T-helper 2 cell treated with Interferon-gamma antibody and Interleukin-4, amounts not matched to agents 5 μg/mL and 100 μg/mL, for 36 hours (primary cell): ENCODE measurements at regions not wholly inside any gene's neighbourhood (a gene's known extent, or its start where the extent isn't known, plus 50 kb on each side); places are given as distances from the start of the nearest gene placed in this dataset.
"Not testable (repeated sequence)": the region's sequence is repeated elsewhere in the genome, so short reads cannot be mapped to it uniquely, and the experiment has no call there.

ENCODE experiments used
- DNase-seq: peaks from one replicate; pipeline ENCODE4 v3.0.0; 2021; ENCODE audit warnings: low spot score
- H3K27ac Mint-ChIP-seq: one replicate; pipeline ENCODE4 v1.8.0; 2021; ENCODE audit warnings: mild to moderate bottlenecking, mixed read lengths
- H3K27me3 Mint-ChIP-seq: one replicate; pipeline ENCODE4 v1.8.0; 2021; ENCODE audit warnings: low read depth, mixed read lengths
- H3K36me3 Mint-ChIP-seq: one replicate; pipeline ENCODE4 v1.8.0; 2021; ENCODE audit warnings: low read depth, mixed read lengths
- H3K4me1 Mint-ChIP-seq: one replicate; pipeline ENCODE4 v1.8.0; 2021; ENCODE audit warnings: low read depth, mixed read lengths
- H3K4me3 Mint-ChIP-seq: one replicate; pipeline ENCODE4 v1.8.0; 2022; ENCODE audit warnings: mild to moderate bottlenecking, moderate library complexity, mixed read lengths
- H3K9me3 Mint-ChIP-seq: one replicate; pipeline ENCODE4 v1.8.0; 2021; ENCODE audit warnings: mixed read lengths

GRCh38 chr1:157314408-157314807 lies 176.2 kb upstream of the ETV3 start:
- Mint-ChIP-seq H3K4me1 (no peaks in the 10 kb centered on the region), H3K27me3 (no peaks in the 10 kb centered on the region), H3K9me3 (peaks cover 14% of the 10 kb centered on the region), H3K36me3 (no peaks in the 10 kb centered on the region), H3K4me3 (no peak overlapping the region), H3K27ac (no peak overlapping the region)
- DNase-seq = no peak

- Mint-ChIP-seq H3K27ac (no peak overlapping the region), H3K4me3 (no peak overlapping the region), H3K36me3 (no peaks in the 10 kb centered on the region), H3K27me3 (no peaks in the 10 kb centered on the region), H3K9me3 (peaks cover 10% of the 10 kb centered on the region), H3K4me1 (no peaks in the 10 kb centered on the region)
- no peak for DNase-seq
These were observed 175.1 kb upstream of the ETV3 start for GRCh38 chr1:157313240-157313807.

GRCh38 chr1:157312082-157312812 lies 174.1 kb upstream of the ETV3 start:
- Mint-ChIP-seq H3K27ac (no peak overlapping the region), H3K4me1 (no peaks in the 10 kb centered on the region), H3K9me3 (peaks cover 4% of the 10 kb centered on the region), H3K27me3 (no peaks in the 10 kb centered on the region), H3K4me3 (no peak overlapping the region), H3K36me3 (no peaks in the 10 kb centered on the region)
- DNase-seq = no peak

- Mint-ChIP-seq H3K27me3 (no peaks in the 10 kb centered on the region), H3K4me1 (no peaks in the 10 kb centered on the region), H3K9me3 (peaks cover 4% of the 10 kb centered on the region), H3K27ac (no peak overlapping the region), H3K4me3 (no peak overlapping the region), H3K36me3 (no peaks in the 10 kb centered on the region)
- DNase-seq = no peak
These were observed 173.5 kb upstream of the ETV3 start for GRCh38 chr1:157311730-157312081.

- DNase-seq, H3K27me3 Mint-ChIP-seq, H3K9me3 Mint-ChIP-seq, H3K4me1 Mint-ChIP-seq, H3K36me3 Mint-ChIP-seq, H3K4me3 Mint-ChIP-seq, H3K27ac Mint-ChIP-seq: not testable (repeated sequence)
These were observed 172.9 kb upstream of the ETV3 start for GRCh38 chr1:157310805-157311729.

- H3K36me3 Mint-ChIP-seq = no peaks in the 10 kb centered on the region
- DNase-seq = no peak
- H3K27me3 Mint-ChIP-seq = no peaks in the 10 kb centered on the region
- no peak overlapping the region for H3K4me3 Mint-ChIP-seq
- H3K27ac Mint-ChIP-seq = no peak overlapping the region
- H3K4me1 Mint-ChIP-seq = no peaks in the 10 kb centered on the region
- no peaks in the 10 kb centered on the region for H3K9me3 Mint-ChIP-seq
These were observed 172.2 kb upstream of the ETV3 start for GRCh38 chr1:157310401-157310800.

GRCh38 chr1:157307491-157307890 lies 169.3 kb upstream of the ETV3 start:
- DNase-seq = no peak
- Mint-ChIP-seq H3K27ac (no peak overlapping the region), H3K4me3 (no peak overlapping the region), H3K9me3 (no peaks in the 10 kb centered on the region), H3K27me3 (peaks cover 2% of the 10 kb centered on the region), H3K36me3 (no peaks in the 10 kb centered on the region), H3K4me1 (no peaks in the 10 kb centered on the region)

- Mint-ChIP-seq H3K4me3 (no peak overlapping the region), H3K27me3 (peaks cover 2% of the 10 kb centered on the region), H3K27ac (no peak overlapping the region), H3K9me3 (no peaks in the 10 kb centered on the region), H3K36me3 (no peaks in the 10 kb centered on the region), H3K4me1 (no peaks in the 10 kb centered on the region)
- DNase-seq = no peak
These were observed 168.7 kb upstream of the ETV3 start for GRCh38 chr1:157306896-157307295.

- Mint-ChIP-seq H3K4me1 (no peaks in the 10 kb centered on the region), H3K4me3 (no peak overlapping the region)
These were observed 166.1 kb upstream of the ETV3 start for GRCh38 chr1:157304271-157304670.

GRCh38 chr1:157302724-157303123 lies 164.5 kb upstream of the ETV3 start:
- H3K27me3 Mint-ChIP-seq = peaks cover 6% of the 10 kb centered on the region
- DNase-seq = no peak
- H3K4me3 Mint-ChIP-seq = no peak overlapping the region
- H3K36me3 Mint-ChIP-seq = no peaks in the 10 kb centered on the region
- H3K9me3 Mint-ChIP-seq = no peaks in the 10 kb centered on the region
- H3K27ac Mint-ChIP-seq = no peak overlapping the region
- no peaks in the 10 kb centered on the region for H3K4me1 Mint-ChIP-seq

More at GRCh38 chr1:157304271-157304670, 166.1 kb upstream of the ETV3 start:
- Mint-ChIP-seq H3K27me3 (peaks cover 2% of the 10 kb centered on the region), H3K36me3 (no peaks in the 10 kb centered on the region), H3K27ac (no peak overlapping the region), H3K9me3 (no peaks in the 10 kb centered on the region)
- DNase-seq = no peak

GRCh38 chr1:157302199-157302497 lies 164.0 kb upstream of the ETV3 start:
- Mint-ChIP-seq H3K4me1 (no peaks in the 10 kb centered on the region), H3K36me3 (no peaks in the 10 kb centered on the region), H3K4me3 (no peak overlapping the region), H3K27me3 (peaks cover 6% of the 10 kb centered on the region), H3K9me3 (no peaks in the 10 kb centered on the region), H3K27ac (no peak overlapping the region)
- DNase-seq = no peak

- Mint-ChIP-seq H3K36me3 (no peaks in the 10 kb centered on the region), H3K9me3 (no peaks in the 10 kb centered on the region), H3K27ac (no peak overlapping the region), H3K4me3 (no peak overlapping the region), H3K4me1 (no peaks in the 10 kb centered on the region), H3K27me3 (peaks cover 11% of the 10 kb centered on the region)
- no peak for DNase-seq
These were observed 163.4 kb upstream of the ETV3 start for GRCh38 chr1:157301477-157302198.

- not testable (repeated sequence) for DNase-seq
These were observed 156.4 kb upstream of the ETV3 start for GRCh38 chr1:157294387-157295145.

More at GRCh38 chr1:157294387-157295145, 156.4 kb upstream of the ETV3 start:
- not testable (repeated sequence) for H3K9me3 Mint-ChIP-seq, H3K4me1 Mint-ChIP-seq, H3K27me3 Mint-ChIP-seq, H3K36me3 Mint-ChIP-seq, H3K27ac Mint-ChIP-seq, H3K4me3 Mint-ChIP-seq
